ENCODE measurements at regions not wholly inside any gene's neighbourhood (a gene's known extent, or its start where the extent isn't known, plus 50 kb on each side); places are given as distances from the start of the nearest gene placed in this dataset.

DNA sequence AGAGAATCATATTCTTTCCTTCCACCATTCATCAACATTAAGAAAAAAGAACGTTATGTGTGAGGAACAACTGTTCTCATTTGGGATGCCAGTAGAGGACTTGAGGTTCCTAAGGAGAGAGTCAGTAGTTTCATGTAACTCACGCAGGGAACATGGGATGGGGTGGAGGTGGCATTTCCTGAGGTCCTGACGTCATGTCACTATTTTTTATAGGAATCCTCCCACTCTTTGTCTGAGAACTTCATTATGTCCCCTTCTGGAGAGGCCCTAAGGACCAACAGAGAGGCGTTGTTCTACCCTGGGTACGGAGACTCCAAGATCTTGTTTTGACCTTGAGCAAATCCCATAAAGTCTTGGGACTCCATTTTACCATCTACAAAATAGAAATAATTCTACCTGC, 211.7 kb upstream of the SOX9 start:
- DNase-seq: no peak
- Mint-ChIP-seq H3K27ac (ENCODE audit: unreplicated experiment) (no peak overlapping the region), H3K4me1 (ENCODE audit: low read depth, unreplicated experiment) (no peaks in the 10 kb centered on the region), H3K36me3 (ENCODE audit: insufficient read depth, unreplicated experiment) (no peaks in the 10 kb centered on the region), H3K9me3 (ENCODE audit: low read depth, unreplicated experiment) (no peaks in the 10 kb centered on the region), H3K27me3 (ENCODE audit: unreplicated experiment) (no peaks in the 10 kb centered on the region), H3K4me3 (ENCODE audit: low read depth, unreplicated experiment) (no peak overlapping the region)
- CTCF ChIA-PET: no interaction called here
- TF ChIP-seq, protein P1, sequence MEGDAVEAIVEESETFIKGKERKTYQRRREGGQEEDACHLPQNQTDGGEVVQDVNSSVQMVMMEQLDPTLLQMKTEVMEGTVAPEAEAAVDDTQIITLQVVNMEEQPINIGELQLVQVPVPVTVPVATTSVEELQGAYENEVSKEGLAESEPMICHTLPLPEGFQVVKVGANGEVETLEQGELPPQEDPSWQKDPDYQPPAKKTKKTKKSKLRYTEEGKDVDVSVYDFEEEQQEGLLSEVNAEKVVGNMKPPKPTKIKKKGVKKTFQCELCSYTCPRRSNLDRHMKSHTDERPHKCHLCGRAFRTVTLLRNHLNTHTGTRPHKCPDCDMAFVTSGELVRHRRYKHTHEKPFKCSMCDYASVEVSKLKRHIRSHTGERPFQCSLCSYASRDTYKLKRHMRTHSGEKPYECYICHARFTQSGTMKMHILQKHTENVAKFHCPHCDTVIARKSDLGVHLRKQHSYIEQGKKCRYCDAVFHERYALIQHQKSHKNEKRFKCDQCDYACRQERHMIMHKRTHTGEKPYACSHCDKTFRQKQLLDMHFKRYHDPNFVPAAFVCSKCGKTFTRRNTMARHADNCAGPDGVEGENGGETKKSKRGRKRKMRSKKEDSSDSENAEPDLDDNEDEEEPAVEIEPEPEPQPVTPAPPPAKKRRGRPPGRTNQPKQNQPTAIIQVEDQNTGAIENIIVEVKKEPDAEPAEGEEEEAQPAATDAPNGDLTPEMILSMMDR (IDR thresholded peaks at IDR 0.05; ENCODE audit: unreplicated experiment): no peak
- intact Hi-C loops (cut with micrococcal nuclease; ENCODE audit: unreplicated experiment): no loop called here
- no TSS peak for BruUV-seq (replicated peaks)

DNA sequence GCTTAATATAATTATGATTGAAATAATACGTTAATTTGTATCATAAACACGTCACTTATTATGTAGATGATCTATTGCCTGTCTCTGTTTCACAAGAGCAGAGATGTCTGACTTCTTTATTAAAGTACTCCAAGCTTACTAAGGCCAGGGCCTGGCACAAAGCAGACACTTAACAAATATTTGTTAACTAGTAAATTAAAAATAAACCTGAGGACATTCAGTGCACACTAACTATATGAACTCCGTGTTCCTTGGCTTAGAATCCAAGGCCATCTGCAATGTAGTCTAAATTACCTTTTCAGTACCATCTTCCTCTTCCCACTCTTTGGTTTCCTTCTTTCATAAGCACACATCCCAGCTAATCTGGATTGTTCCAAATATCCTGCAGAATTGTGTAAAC, 210.8 kb upstream of the SOX9 start:
- Mint-ChIP-seq H3K4me3 (ENCODE audit: low read depth, unreplicated experiment) (no peak overlapping the region), H3K36me3 (ENCODE audit: insufficient read depth, unreplicated experiment) (no peaks in the 10 kb centered on the region), H3K27me3 (ENCODE audit: unreplicated experiment) (no peaks in the 10 kb centered on the region), H3K27ac (ENCODE audit: unreplicated experiment) (no peak overlapping the region), H3K9me3 (ENCODE audit: low read depth, unreplicated experiment) (no peaks in the 10 kb centered on the region), H3K4me1 (ENCODE audit: low read depth, unreplicated experiment) (no peaks in the 10 kb centered on the region)
- no peak for DNase-seq
- TF ChIP-seq, protein P1 (IDR thresholded peaks at IDR 0.05; ENCODE audit: unreplicated experiment): no peak
- intact Hi-C loops (cut with micrococcal nuclease; ENCODE audit: unreplicated experiment): no loop called here
- no TSS peak for BruUV-seq (replicated peaks)
- CTCF ChIA-PET: no interaction called here

DNA sequence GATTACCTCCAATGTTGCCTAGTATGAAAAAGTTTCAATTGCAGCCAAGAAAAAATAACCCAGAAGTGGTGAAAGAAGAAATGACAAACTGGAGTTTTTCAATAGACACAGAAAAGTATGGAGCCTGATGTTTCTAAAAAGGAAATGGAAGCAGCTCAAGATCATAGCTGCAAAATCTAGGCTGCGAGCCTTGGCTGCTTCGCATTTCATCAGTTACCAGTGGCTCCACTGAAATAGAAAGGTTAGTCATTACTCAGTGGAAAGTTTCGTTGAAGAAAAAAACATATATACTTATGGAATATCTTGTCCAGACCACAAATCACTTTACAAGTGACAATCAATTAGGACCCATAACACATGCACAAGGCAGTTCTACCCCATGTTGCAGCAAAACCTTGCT, 206.8 kb upstream of the SOX9 start:
- CTCF ChIA-PET: no interaction called here
- peaks cover 7% of the 10 kb centered on the region for H3K4me1 Mint-ChIP-seq (ENCODE audit: low read depth, unreplicated experiment)
- intact Hi-C loops (cut with micrococcal nuclease; ENCODE audit: unreplicated experiment): no loop called here
- no TSS peak for BruUV-seq (replicated peaks)
- DNase-seq: no peak
- H3K36me3 Mint-ChIP-seq (ENCODE audit: insufficient read depth, unreplicated experiment): no peaks in the 10 kb centered on the region
- TF ChIP-seq, protein P1 (IDR thresholded peaks at IDR 0.05; ENCODE audit: unreplicated experiment): no peak
- H3K27me3 Mint-ChIP-seq (ENCODE audit: unreplicated experiment): no peaks in the 10 kb centered on the region
- no peak overlapping the region for H3K27ac Mint-ChIP-seq (ENCODE audit: unreplicated experiment)
- no peak overlapping the region for H3K4me3 Mint-ChIP-seq (ENCODE audit: low read depth, unreplicated experiment)
- H3K9me3 Mint-ChIP-seq (ENCODE audit: low read depth, unreplicated experiment): no peaks in the 10 kb centered on the region

DNA sequence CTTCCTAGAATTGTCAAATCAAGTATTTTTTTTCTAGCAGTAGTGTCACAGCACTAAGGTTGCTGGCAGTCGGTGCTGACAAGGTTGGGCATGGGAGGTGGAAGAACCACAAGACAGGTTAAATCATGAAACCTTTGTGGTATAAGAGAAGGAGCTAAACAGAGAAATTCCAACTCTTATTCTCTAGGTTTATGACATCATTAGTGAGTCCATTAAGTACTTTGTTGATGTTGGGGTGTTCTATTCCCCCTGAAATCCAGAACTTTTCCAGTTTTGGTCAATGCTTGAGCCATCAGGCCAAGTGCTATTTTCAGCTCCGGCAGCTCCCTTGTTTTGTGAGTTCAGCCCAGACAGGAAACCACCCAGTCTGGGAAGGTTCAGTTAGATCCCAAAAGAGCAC, 206.0 kb upstream of the SOX9 start:
- Mint-ChIP-seq H3K27me3 (ENCODE audit: unreplicated experiment) (no peaks in the 10 kb centered on the region), H3K36me3 (ENCODE audit: insufficient read depth, unreplicated experiment) (no peaks in the 10 kb centered on the region), H3K27ac (ENCODE audit: unreplicated experiment) (no peak overlapping the region), H3K4me1 (ENCODE audit: low read depth, unreplicated experiment) (peaks cover 7% of the 10 kb centered on the region), H3K4me3 (ENCODE audit: low read depth, unreplicated experiment) (no peak overlapping the region), H3K9me3 (ENCODE audit: low read depth, unreplicated experiment) (no peaks in the 10 kb centered on the region)
- intact Hi-C loops (cut with micrococcal nuclease; ENCODE audit: unreplicated experiment): no loop called here
- CTCF ChIA-PET: no interaction called here
- no peak for DNase-seq
- BruUV-seq (replicated peaks): no TSS peak
- TF ChIP-seq, protein P1 (IDR thresholded peaks at IDR 0.05; ENCODE audit: unreplicated experiment): no peak

DNA sequence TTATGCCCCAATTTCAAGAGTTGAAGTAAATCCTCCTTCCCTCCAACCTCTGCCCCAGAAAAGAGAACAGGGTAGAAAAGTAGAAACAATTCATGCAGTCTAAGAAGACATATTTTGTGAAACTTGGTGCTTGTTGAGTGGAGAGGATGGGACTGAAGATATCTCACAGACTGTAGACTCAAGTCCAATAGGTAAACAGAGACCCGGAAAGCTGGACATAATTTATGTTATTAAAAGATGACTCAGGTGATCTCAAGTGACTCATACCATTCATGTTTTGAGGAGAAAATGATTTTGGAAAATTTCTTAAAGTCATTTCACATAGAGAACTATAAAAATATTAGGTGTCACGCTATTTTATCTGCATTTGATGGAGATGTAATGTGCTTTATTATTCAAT, 203.1 kb upstream of the SOX9 start:
- Mint-ChIP-seq H3K4me1 (ENCODE audit: low read depth, unreplicated experiment) (peaks cover 18% of the 10 kb centered on the region), H3K36me3 (ENCODE audit: insufficient read depth, unreplicated experiment) (no peaks in the 10 kb centered on the region), H3K27ac (ENCODE audit: unreplicated experiment) (no peak overlapping the region), H3K27me3 (ENCODE audit: unreplicated experiment) (no peaks in the 10 kb centered on the region), H3K4me3 (ENCODE audit: low read depth, unreplicated experiment) (no peak overlapping the region), H3K9me3 (ENCODE audit: low read depth, unreplicated experiment) (no peaks in the 10 kb centered on the region)
- no TSS peak for BruUV-seq (replicated peaks)
- CTCF ChIA-PET: no interaction called here
- intact Hi-C loops (cut with micrococcal nuclease; ENCODE audit: unreplicated experiment): no loop called here
- no peak for DNase-seq
- TF ChIP-seq, protein P1 (IDR thresholded peaks at IDR 0.05; ENCODE audit: unreplicated experiment): no peak
